BLaER1 (cell line): ENCODE measurements at regions not wholly inside any gene's neighbourhood (a gene's known extent, or its start where the extent isn't known, plus 50 kb on each side); places are given as distances from the start of the nearest gene placed in this dataset.
"Not testable (repeated sequence)": the region's sequence is repeated elsewhere in the genome, so short reads cannot be mapped to it uniquely, and the experiment has no call there.

Experiments
- H3K27ac ChIP-seq: shearing (Covaris generic); formaldehyde crosslinking; 2 replicates; pipeline ENCODE4 v1.8.1; 2022
- H3K27me3 ChIP-seq: shearing (Covaris generic); formaldehyde crosslinking; 2 replicates; pipeline ENCODE4 v1.8.1; 2022
- H3K36me3 ChIP-seq: shearing (Covaris generic); formaldehyde crosslinking; 2 replicates; pipeline ENCODE4 v1.8.1; 2022
- H3K4me1 ChIP-seq: shearing (Covaris generic); formaldehyde crosslinking; 2 replicates; pipeline ENCODE4 v1.8.1; 2022
- H3K4me2 ChIP-seq: shearing (Covaris generic); formaldehyde crosslinking; 2 replicates; pipeline ENCODE4 v1.8.1; 2022
- H3K4me3 ChIP-seq: shearing (Covaris generic); formaldehyde crosslinking; 2 replicates; pipeline ENCODE4 v1.8.1; 2022
- H3K9ac ChIP-seq: shearing (Covaris generic); formaldehyde crosslinking; 2 replicates; pipeline ENCODE4 v1.8.1; 2022
- H3K9me3 ChIP-seq: shearing (Covaris generic); formaldehyde crosslinking; 2 replicates; pipeline ENCODE4 v1.8.1; 2022
- H4K20me1 ChIP-seq: shearing (Covaris generic); formaldehyde crosslinking; 2 replicates; pipeline ENCODE4 v1.8.1; 2022
- Cebpa-rat ChIP-seq: shearing (Covaris generic); IDR thresholded peaks from 2 replicates; pipeline ENCODE4 v1.8.1; 2022

DNA sequence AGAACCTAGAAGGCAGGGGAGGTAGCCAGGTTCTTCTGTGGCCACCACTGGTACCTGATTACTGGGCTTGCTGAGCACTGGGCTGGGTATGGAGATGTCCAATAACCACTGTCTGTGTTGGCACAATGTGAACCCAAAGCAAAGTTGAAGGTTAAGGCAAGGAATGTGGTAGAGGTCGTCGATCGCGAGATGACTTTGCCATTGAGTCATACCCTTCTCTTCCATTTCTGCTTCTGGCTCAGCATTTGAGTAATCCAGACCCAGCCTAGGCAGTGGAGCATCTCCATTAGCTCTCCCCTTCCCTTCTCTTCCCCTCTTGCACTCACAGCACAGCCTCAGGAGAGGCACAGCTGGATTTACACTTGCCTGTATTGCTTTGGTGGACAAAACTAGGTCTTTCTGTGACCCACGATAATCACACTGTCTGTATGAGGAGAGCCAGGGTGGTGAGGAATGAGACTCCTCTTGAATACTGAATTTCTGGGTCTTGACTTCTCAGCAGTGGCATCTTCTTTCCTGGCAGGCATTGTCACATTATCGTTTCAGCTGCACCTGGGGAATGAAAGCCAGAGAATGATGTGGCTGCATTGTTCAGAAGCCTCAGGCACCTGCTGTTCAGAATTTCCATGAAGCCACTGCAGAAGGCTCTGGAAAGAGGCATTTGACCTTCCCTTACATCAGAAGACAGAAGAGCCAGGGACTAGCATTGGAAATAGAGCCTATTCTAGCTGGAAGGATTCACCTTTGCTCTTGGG lies 272.6 kb downstream of the PDCD6IP start:
- Histone ChIP-seq H3K36me3 (no peaks in the 10 kb centered on the region), H3K9ac (no peak overlapping the region), H3K4me2 (no peak overlapping the region), H4K20me1 (no peaks in the 10 kb centered on the region), H3K4me3 (no peak overlapping the region), H3K9me3 (peaks cover 2% of the 10 kb centered on the region; the same call in 1 of the 2 replicates), H3K27ac (no peak overlapping the region), H3K27me3 (no peaks in the 10 kb centered on the region), H3K4me1 (peaks cover 35% of the 10 kb centered on the region)
- TF ChIP-seq Cebpa-rat = no peak

DNA sequence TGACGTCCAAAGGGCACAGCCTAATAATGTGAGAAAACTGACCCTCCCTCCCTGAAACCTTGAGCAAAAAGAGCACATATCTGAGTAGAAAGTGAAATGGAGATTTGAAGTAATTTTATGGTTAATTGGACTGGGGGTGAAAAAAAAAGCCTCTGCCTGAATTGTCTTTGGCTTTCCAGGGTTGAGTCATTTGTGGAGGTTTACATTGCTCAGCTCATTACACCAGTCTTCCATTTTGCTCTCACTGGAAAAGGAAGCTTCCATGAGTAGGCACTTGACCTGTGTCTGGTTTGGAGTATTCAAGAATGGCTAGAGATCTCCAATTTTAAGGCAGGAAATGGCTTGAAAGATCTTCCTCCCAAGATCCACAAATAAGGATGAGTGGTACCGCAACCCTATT lies 273.9 kb downstream of the PDCD6IP start:
- H3K4me1 ChIP-seq = peaks cover 35% of the 10 kb centered on the region
- TF ChIP-seq Cebpa-rat = no peak
- H3K9ac ChIP-seq = no peak overlapping the region
- H3K4me3 ChIP-seq = no peak overlapping the region
- no peaks in the 10 kb centered on the region for H3K36me3 ChIP-seq
- H4K20me1 ChIP-seq = no peaks in the 10 kb centered on the region
- peak overlapping the region; percentile 60 for H3K4me2 ChIP-seq
- H3K9me3 ChIP-seq = peaks cover 5% of the 10 kb centered on the region; the same call in 1 of the 2 replicates
- H3K27ac ChIP-seq = peak overlapping the region; percentile 48
- no peaks in the 10 kb centered on the region for H3K27me3 ChIP-seq

DNA sequence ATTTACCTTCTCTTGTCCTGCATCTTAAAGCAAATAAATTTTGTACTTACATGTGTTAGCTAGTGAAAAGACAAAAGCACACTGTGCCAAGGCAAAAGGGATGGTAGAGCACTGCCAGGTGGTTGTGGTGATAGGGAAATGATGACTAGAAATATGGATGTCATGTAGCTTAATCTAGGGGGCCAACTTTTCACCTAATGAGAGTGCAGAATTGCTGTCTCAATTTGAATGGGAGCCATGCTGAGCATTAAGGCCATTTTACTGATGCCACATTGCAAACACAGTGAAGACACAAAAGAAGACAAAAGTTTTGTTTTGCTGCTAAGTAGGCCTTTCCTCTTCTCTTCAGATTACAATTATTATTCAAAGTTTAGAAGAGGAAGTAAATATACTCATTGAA lies 274.7 kb downstream of the PDCD6IP start:
- Histone ChIP-seq H3K36me3 (no peaks in the 10 kb centered on the region), H3K4me3 (no peak overlapping the region), H3K27me3 (no peaks in the 10 kb centered on the region), H3K9ac (no peak overlapping the region; the same call in 1 of the 2 replicates), H3K4me2 (peak overlapping the region; percentile 60), H4K20me1 (no peaks in the 10 kb centered on the region), H3K9me3 (peaks cover 5% of the 10 kb centered on the region; the same call in 1 of the 2 replicates), H3K4me1 (peaks cover 27% of the 10 kb centered on the region), H3K27ac (peak overlapping the region; percentile 48)
- no peak for TF ChIP-seq Cebpa-rat

DNA sequence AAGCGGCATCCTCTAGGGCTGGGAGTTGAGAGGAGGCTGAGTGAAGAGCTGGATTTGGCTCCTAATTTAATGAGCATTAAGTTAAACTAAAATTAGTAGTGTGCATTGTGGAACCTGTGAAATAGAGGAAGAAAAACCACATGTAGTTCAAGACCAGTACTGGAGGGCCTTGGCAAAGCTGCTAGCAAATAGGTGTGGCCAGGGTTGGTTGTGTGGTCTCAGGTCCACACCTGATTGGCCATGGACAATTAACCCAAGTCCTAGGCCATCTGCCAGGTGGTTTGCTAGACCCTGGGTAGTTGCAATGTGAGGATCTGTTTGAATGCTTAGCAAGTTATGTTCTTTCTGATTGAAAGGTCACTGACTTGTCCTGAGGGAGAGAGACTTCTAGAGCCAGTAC lies 275.5 kb downstream of the PDCD6IP start:
- peak overlapping the region; percentile 60; the same call in 1 of the 2 replicates for H3K4me2 ChIP-seq

DNA sequence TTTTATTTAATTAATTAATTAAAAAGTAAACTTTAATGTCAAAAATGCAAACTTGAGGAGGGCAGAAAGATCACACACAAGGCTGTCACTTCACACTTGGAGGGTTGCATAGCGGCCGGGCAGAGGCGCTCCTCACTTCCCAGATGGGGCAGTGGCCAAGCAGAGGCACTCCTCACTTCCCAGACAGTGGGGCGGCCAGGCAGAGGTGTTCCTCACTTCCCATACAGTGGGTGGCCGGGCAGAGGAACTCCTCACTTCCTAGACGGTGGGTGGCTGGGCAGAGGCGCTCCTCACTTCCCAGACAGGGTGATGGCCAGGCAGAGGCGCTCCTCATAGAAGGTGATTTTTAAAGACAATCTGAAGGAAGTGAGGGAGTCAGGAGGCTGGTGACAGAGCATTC lies 277.5 kb downstream of the PDCD6IP start:
- no peak overlapping the region for H3K9ac ChIP-seq
- H3K4me2 ChIP-seq = no peak overlapping the region
- H3K27ac ChIP-seq = 0 out of 2 replicates have a peak overlapping the region, but pooled peaks have one; percentile 22
- no peak for TF ChIP-seq Cebpa-rat
- H3K4me3 ChIP-seq = no peak overlapping the region
- H3K27me3 ChIP-seq = no peaks in the 10 kb centered on the region
- H3K36me3 ChIP-seq = no peaks in the 10 kb centered on the region
- H3K9me3 ChIP-seq = peaks cover 5% of the 10 kb centered on the region; the same call in 1 of the 2 replicates
- H3K4me1 ChIP-seq = peaks cover 30% of the 10 kb centered on the region
- no peaks in the 10 kb centered on the region for H4K20me1 ChIP-seq

More for the DNA sequence above, 275.5 kb downstream of the PDCD6IP start:
- no peak overlapping the region for H3K4me3 ChIP-seq
- TF ChIP-seq Cebpa-rat = no peak
- peaks cover 5% of the 10 kb centered on the region; the same call in 1 of the 2 replicates for H3K9me3 ChIP-seq
- H3K27ac ChIP-seq = no peak overlapping the region
- H3K4me1 ChIP-seq = peaks cover 29% of the 10 kb centered on the region
- H4K20me1 ChIP-seq = no peaks in the 10 kb centered on the region
- no peaks in the 10 kb centered on the region for H3K36me3 ChIP-seq
- H3K9ac ChIP-seq = no peak overlapping the region
- no peaks in the 10 kb centered on the region for H3K27me3 ChIP-seq

DNA sequence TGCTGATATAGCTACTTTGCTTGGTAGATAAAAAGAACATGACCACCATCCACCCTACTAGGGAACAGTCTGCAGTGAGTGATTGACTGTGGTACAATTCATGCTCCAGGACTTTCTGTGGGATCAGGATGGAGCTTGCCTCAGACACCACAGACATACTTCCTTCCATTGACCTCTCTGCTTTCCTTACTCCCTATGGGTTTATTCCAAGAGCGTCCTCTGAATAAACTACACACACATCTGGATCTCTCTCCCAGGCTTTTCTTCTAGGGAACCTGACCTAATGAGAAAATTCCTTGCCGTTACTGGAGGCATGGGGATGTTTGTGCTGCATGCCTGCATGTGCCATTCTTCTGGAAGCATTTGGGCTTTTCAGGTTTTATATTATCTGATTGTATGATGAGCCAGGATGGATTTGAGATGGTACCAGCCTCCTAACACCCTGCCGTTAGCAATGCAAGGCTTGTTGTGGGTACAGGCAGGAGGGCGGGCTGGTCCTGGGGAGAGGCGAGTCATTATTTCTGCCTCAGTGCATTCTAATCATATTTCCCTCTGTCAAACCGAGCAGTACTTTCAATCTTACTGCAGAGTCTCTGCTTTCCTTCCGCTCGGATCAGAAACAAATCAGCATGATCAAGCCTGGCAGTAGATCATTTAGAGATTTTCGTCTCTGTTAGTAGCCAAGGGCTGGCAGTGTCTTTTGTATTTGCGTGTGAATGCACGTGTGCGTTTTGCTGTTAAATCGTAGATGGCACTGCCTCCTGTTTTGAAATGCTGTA lies 279.2 kb downstream of the PDCD6IP start:
- peaks cover 5% of the 10 kb centered on the region; the same call in 1 of the 2 replicates for H3K9me3 ChIP-seq
- H3K9ac ChIP-seq = no peak overlapping the region
- no peak overlapping the region for H3K27ac ChIP-seq
- H3K27me3 ChIP-seq = no peaks in the 10 kb centered on the region
- no peaks in the 10 kb centered on the region for H4K20me1 ChIP-seq
- peaks cover 22% of the 10 kb centered on the region for H3K4me1 ChIP-seq
- H3K36me3 ChIP-seq = no peaks in the 10 kb centered on the region
- no peak overlapping the region for H3K4me2 ChIP-seq
- H3K4me3 ChIP-seq = no peak overlapping the region
- no peak for TF ChIP-seq Cebpa-rat

DNA sequence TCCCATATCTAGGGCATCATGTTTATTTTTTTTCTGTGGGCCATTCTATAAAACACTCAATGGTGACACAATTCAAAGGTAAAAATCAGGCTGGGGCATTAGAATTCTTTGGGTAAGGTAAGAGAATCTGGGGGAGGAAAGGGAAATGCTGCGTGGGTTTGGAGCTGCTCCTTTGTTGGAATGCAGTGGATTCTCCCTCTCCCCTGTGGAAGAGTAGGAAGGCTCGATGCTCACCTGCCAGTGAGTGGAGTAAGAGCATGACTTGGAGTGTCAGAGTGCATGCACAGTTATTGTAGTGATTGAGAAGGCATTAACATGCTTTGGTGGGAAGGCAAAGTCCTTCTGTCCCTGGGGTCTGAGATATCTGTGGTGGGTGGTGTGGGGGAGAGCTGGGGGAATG lies 280.0 kb downstream of the PDCD6IP start:
- Histone ChIP-seq H3K27me3 (no peaks in the 10 kb centered on the region), H3K4me1 (peaks cover 14% of the 10 kb centered on the region), H3K36me3 (no peaks in the 10 kb centered on the region), H3K9me3 (peaks cover 5% of the 10 kb centered on the region; the same call in 1 of the 2 replicates), H3K4me2 (no peak overlapping the region), H3K4me3 (no peak overlapping the region), H4K20me1 (no peaks in the 10 kb centered on the region), H3K27ac (no peak overlapping the region), H3K9ac (no peak overlapping the region)
- no peak for TF ChIP-seq Cebpa-rat

DNA sequence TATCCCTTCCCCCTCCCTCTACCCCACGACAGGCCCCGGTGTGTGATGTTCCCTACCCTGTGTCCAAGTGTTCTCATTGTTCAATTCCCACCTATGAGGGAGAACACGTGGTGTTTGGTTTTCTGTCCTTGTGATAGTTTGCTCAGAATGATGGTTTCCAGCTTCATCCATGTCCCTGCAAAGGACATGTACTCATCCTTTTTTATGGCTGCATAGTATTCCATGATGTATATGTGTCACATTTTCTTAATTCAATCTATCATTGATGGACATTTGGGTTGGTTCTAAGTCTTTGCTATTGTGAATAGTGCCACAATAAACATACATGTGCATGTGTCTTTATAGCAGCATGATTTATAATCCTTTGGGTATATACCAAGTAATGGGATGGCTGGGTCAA lies 281.4 kb downstream of the PDCD6IP start:
- not testable (repeated sequence) for H3K27ac ChIP-seq, H3K4me2 ChIP-seq, H3K36me3 ChIP-seq, H3K9me3 ChIP-seq, H3K9ac ChIP-seq, H4K20me1 ChIP-seq, H3K27me3 ChIP-seq, H3K4me1 ChIP-seq, H3K4me3 ChIP-seq

DNA sequence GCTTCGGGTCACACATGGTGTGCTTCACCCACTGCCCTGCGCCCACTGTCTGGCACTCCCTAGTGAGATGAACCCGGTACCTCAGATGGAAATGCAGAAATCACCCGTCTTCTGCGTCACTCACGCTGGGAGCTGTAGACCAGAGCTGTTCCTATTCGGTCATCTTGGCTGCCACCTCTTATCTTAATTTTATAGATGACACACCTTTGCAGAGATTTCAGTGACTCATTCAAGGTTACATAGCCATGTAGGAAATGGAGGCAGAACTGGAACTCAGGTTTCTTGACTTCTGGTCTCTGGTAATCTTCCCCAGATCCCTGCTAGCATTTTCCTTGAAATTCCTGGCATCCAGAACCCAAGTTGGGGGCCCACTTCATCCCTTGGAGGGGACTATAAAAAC lies 291.9 kb downstream of the PDCD6IP start:
- H3K4me3 ChIP-seq, H3K27me3 ChIP-seq, H3K9ac ChIP-seq, H3K27ac ChIP-seq, H3K36me3 ChIP-seq, H3K4me1 ChIP-seq, H3K4me2 ChIP-seq, H4K20me1 ChIP-seq: not testable (repeated sequence)
- peaks cover 14% of the 10 kb centered on the region for H3K9me3 ChIP-seq

DNA sequence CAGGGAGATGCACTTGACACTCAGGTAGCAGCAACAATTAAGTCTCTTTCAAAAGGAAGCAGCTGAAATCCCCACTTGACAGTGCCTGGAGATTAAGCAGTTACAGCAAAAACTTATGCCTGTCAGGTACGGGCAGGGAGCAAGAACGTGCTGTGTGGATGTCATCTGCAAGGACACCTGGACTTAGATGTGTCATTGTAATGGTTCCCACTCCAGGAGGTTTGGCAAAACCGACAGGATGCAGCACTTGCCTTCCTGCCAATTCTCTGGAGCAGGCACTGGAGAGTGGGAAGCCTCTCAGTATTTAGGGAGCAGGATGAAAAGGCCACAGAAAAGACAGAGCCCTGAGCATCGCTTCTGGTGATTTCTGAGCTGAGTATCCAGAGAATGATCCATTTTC lies 292.4 kb downstream of the PDCD6IP start:
- peaks cover 12% of the 10 kb centered on the region for H3K9me3 ChIP-seq
- H3K27ac ChIP-seq = no peak overlapping the region
- no peaks in the 10 kb centered on the region for H3K36me3 ChIP-seq
- no peak for TF ChIP-seq Cebpa-rat
- H3K27me3 ChIP-seq = no peaks in the 10 kb centered on the region
- H3K9ac ChIP-seq = no peak overlapping the region
- H3K4me3 ChIP-seq = no peak overlapping the region
- no peaks in the 10 kb centered on the region for H4K20me1 ChIP-seq
- H3K4me2 ChIP-seq = no peak overlapping the region
- H3K4me1 ChIP-seq = no peaks in the 10 kb centered on the region

DNA sequence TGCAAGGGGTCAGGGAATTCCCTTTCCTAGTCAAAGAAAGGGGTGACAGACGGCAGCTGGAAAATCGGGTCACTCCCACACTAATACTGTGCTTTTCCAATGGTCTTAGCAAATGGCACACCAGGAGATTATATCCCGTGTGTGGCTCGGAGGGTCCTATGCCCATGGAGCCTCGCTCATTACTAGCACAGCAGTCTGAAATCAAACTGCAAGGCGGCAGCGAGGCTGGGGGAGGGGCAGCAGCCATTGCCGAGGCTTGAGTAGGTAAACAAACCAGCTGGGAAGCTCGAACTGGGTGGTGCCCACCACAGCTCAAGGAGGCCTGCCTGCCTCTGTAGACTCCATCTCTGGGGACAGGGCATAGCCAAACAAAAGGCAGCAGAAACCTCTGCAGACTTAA lies 295.9 kb downstream of the PDCD6IP start:
- not testable (repeated sequence) for H3K4me1 ChIP-seq, H4K20me1 ChIP-seq, H3K4me3 ChIP-seq, H3K4me2 ChIP-seq, H3K9ac ChIP-seq, H3K36me3 ChIP-seq, H3K27me3 ChIP-seq, H3K27ac ChIP-seq
- H3K9me3 ChIP-seq = peaks cover 12% of the 10 kb centered on the region
